IMR-90 (cell line): ENCODE measurements at regions not wholly inside any gene's neighbourhood (a gene's known extent, or its start where the extent isn't known, plus 50 kb on each side); places are given as distances from the start of the nearest gene placed in this dataset.

Experiments
- ATAC-seq: fragments of 200-7000 bp; cut with Tn5 transposase; 2 replicates; pipeline ENCODE4 v1.9.1; 2020; ENCODE audit warnings: low read depth, mild to moderate bottlenecking, moderate library complexity
- BruUV-seq: library from RNA; stranded (reverse); fragments of 400-500 nt; replicated peaks from 2 replicates; lab custom pipeline; 2021; lab: Mats Ljungman, UMichigan
- CTCF ChIA-PET: fragments of 300-600 bp; formaldehyde crosslinking; extraction: SDS; loops from one replicate; lab custom pipeline; 2021; ENCODE audit warnings: antibody characterized with exemption; lab: Yijun Ruan, JAX
- POLR2A ChIA-PET: fragments of 300-600 bp; sonication (Branson Sonifier 250); formaldehyde crosslinking; loops from one replicate; lab custom pipeline; 2022; ENCODE audit warnings: antibody characterized with exemption; ENCODE audit not compliant: unreplicated experiment; lab: Charles Lee
- DNase-seq: peaks from one replicate; pipeline ENCODE4 v3.0.0; 2013
- H2AFZ ChIP-seq: replicated peaks from 2 replicates; pipeline ENCODE3; 2013; ENCODE audit warnings: low read length, mild to moderate bottlenecking; ENCODE audit not compliant: poor library complexity
- H2AK5ac ChIP-seq: 2 replicates; pipeline ENCODE4 v1.6.1; 2013; ENCODE audit warnings: low read depth, low read length, inconsistent platforms
- H2AK9ac ChIP-seq: replicated peaks from 2 replicates; pipeline ENCODE3; 2013; ENCODE audit warnings: mild to moderate bottlenecking, low read depth, low read length, moderate library complexity; ENCODE audit not compliant: poor library complexity
- H2BK120ac ChIP-seq: 2 replicates; pipeline ENCODE4 v1.6.1; 2013; ENCODE audit warnings: low read depth, low read length, inconsistent platforms
- H2BK15ac ChIP-seq: 3 replicates; pipeline ENCODE4 v1.6.1; 2013; ENCODE audit warnings: low read depth, low read length, inconsistent platforms
- H2BK20ac ChIP-seq: 2 replicates; pipeline ENCODE4 v1.6.1; 2013; ENCODE audit warnings: low read depth, mild to moderate bottlenecking, inconsistent platforms, low read length, moderate library complexity
- H2BK5ac ChIP-seq: 2 replicates; pipeline ENCODE4 v1.6.1; 2013; ENCODE audit warnings: mild to moderate bottlenecking, low read depth, low read length, inconsistent platforms; ENCODE audit not compliant: poor library complexity, severe bottlenecking
- H3K14ac ChIP-seq: replicated peaks from 2 replicates; pipeline ENCODE4 v1.6.1; 2013; ENCODE audit warnings: low read depth, low read length, inconsistent platforms
- H3K18ac ChIP-seq: 2 replicates; pipeline ENCODE4 v1.6.1; 2013; ENCODE audit warnings: low read depth, low read length, control low read depth
- H3K23ac ChIP-seq: 2 replicates; pipeline ENCODE4 v1.6.1; 2013; ENCODE audit warnings: low read depth, low read length, inconsistent platforms
- H3K27ac ChIP-seq: 2 replicates; pipeline ENCODE4 v1.5.1; 2013; ENCODE audit warnings: mild to moderate bottlenecking, control low read depth, low read length; ENCODE audit not compliant: insufficient read depth
- H3K27me3 ChIP-seq: 2 replicates; pipeline ENCODE4 v1.6.1; 2013; ENCODE audit warnings: low read length; ENCODE audit not compliant: control insufficient read depth, insufficient read depth
- H3K36me3 ChIP-seq: 2 replicates; pipeline ENCODE4 v1.6.1; 2013; ENCODE audit warnings: low read length, mixed read lengths; ENCODE audit not compliant: control insufficient read depth, insufficient read depth
- H3K4ac ChIP-seq: 2 replicates; pipeline ENCODE4 v1.6.1; 2013; ENCODE audit warnings: low read depth, low read length, inconsistent platforms
- H3K4me1 ChIP-seq: 2 replicates; pipeline ENCODE4 v1.6.1; 2013; ENCODE audit warnings: low read length, mixed read lengths; ENCODE audit not compliant: control insufficient read depth, insufficient read depth
- H3K4me2 ChIP-seq: 2 replicates; pipeline ENCODE4 v1.6.1; 2013; ENCODE audit warnings: low read depth, mild to moderate bottlenecking, control low read depth, low read length, moderate library complexity
- H3K4me3 ChIP-seq: 2 replicates; pipeline ENCODE4 v1.5.1; 2013; ENCODE audit warnings: low read depth, mild to moderate bottlenecking, control low read depth, low read length, moderate library complexity; ENCODE audit not compliant: insufficient read depth
- H3K56ac ChIP-seq: 2 replicates; pipeline ENCODE4 v1.6.1; 2013; ENCODE audit warnings: low read length, inconsistent platforms; ENCODE audit not compliant: insufficient read depth; ENCODE audit errors: extremely low read depth
- H3K79me1 ChIP-seq, 2 experiments: 2 replicates each; pipeline ENCODE4 v1.6.1; 2013; ENCODE audit warnings: low read length in 2 of 2, inconsistent platforms in 1 of 2, low read depth in 1 of 2
- H3K9ac ChIP-seq: 2 replicates; pipeline ENCODE4 v1.6.1; 2013; ENCODE audit warnings: low read depth, low read length, control low read depth
- H3K9me1 ChIP-seq: 2 replicates; pipeline ENCODE4 v1.6.1; 2013; ENCODE audit warnings: low read length, inconsistent platforms; ENCODE audit not compliant: insufficient read depth
- H3K9me3 ChIP-seq: 2 replicates; pipeline ENCODE4 v1.6.1; 2013; ENCODE audit warnings: low read length; ENCODE audit not compliant: control insufficient read depth, insufficient read depth
- H4K20me1 ChIP-seq: 2 replicates; pipeline ENCODE4 v1.6.1; 2013; ENCODE audit warnings: low read length, inconsistent platforms; ENCODE audit not compliant: insufficient read depth
- H4K5ac ChIP-seq: 2 replicates; pipeline ENCODE4 v1.6.1; 2013; ENCODE audit warnings: mild to moderate bottlenecking, low read depth, low read length, control low read depth
- H4K8ac ChIP-seq, 2 experiments: 2 replicates each; pipeline ENCODE4 v1.6.1; 2013; ENCODE audit warnings: low read depth in 2 of 2, low read length in 2 of 2, control low read depth in 1 of 2, inconsistent platforms in 1 of 2
- H4K91ac ChIP-seq: 2 replicates; pipeline ENCODE4 v1.6.1; 2013; ENCODE audit warnings: low read depth, low read length, inconsistent platforms; ENCODE audit not compliant: insufficient read depth
- CHD1 ChIP-seq: IDR thresholded peaks from 2 replicates; pipeline ENCODE4 v1.6.1; 2012; ENCODE audit warnings: low read depth, low read length, improper control_type of control experiment
- MAFK ChIP-seq: IDR thresholded peaks from 2 replicates; pipeline ENCODE4 v1.6.1; 2012; ENCODE audit warnings: low read depth, low read length, improper control_type of control experiment
- USF2 ChIP-seq: fragments of 150-350 bp; IDR thresholded peaks from 2 replicates; pipeline ENCODE4 v1.6.1; 2017; ENCODE audit warnings: mild to moderate bottlenecking, antibody characterized with exemption, low read length, low read depth
- WGBS, 2 experiments: methylation state at CpG; one replicate each; pipeline versions ENCODE4 v1.1.5 to v1.1.7; 2013; ENCODE audit warnings: missing lambda C conversion rate in 2 of 2; ENCODE audit not compliant: insufficient read length in 1 of 2; ENCODE audit errors: extremely low coverage in 2 of 2; 5-methylcytosine and 5-hydroxymethylcytosine counted together
- dilution Hi-C: fragments of 300-500 bp; cut with HindIII; formaldehyde crosslinking; loops from one replicate; pipeline ENCODE4 v1.14.3; 2018; ENCODE audit warnings: low sequenced_read_pairs; ENCODE audit not compliant: unreplicated experiment
- in situ Hi-C: fragments of 300-500 bp; cut with MboI; formaldehyde crosslinking; loops from 3 replicates; pipeline ENCODE4 v1.14.3; 2019; ENCODE audit warnings: low sequenced_read_pairs, inconsistent platforms, mixed read lengths
- intact Hi-C: fragments of 100-400 bp; cut with micrococcal nuclease; formaldehyde crosslinking; loops from 2 replicates; pipeline ENCODE4 v1.10.0; 2022
- TF ChIP-seq, protein P1 (sequence below): conservative IDR thresholded peaks from 2 replicates; pipeline ENCODE4 v1.5.1; 2012; ENCODE audit warnings: mild to moderate bottlenecking, low read depth, low read length, improper control_type of control experiment
- TF ChIP-seq, protein P2 (sequence below): fragments of 150-350 bp; IDR thresholded peaks from 2 replicates; pipeline ENCODE4 v1.6.1; 2016; ENCODE audit warnings: low read depth, mild to moderate bottlenecking, low read length, moderate library complexity, borderline replicate concordance

- Histone ChIP-seq H2BK120ac (no peak overlapping the region), H3K14ac (no peak overlapping the region), H2BK5ac (no peak overlapping the region), H3K56ac (no peak overlapping the region), H3K9me3 (no peaks in the 10 kb centered on the region), H3K4ac (no peak overlapping the region), H3K18ac (no peak overlapping the region), H2BK20ac (no peak overlapping the region), H3K9ac (no peak overlapping the region), H3K27me3 (no peaks in the 10 kb centered on the region; the same call in 1 of the 2 replicates), H2AK5ac (no peak overlapping the region), H2BK15ac (no peak overlapping the region), H3K27ac (no peak overlapping the region), H3K9me1 (no peaks in the 10 kb centered on the region), H2AK9ac (no peak overlapping the region), H3K23ac (no peak overlapping the region), H3K4me1 (no peaks in the 10 kb centered on the region), H3K79me1 (no peaks in the 10 kb centered on the region), H2AFZ (no peak overlapping the region), H4K8ac (no peak overlapping the region), H3K4me2 (no peak overlapping the region), H4K20me1 (no peaks in the 10 kb centered on the region), H3K36me3 (no peaks in the 10 kb centered on the region), H4K5ac (no peak overlapping the region), H3K4me3 (no peak overlapping the region), H4K91ac (no peak overlapping the region)
- 80% methylated on average over 7 of the region's 17 CpGs; no CpG with 5 or more reads in 1 of the 2 experiments for WGBS, 2 experiments
- dilution Hi-C loops = no loop called here
- POLR2A ChIA-PET = no interaction called here
- TF ChIP-seq, protein P1, sequence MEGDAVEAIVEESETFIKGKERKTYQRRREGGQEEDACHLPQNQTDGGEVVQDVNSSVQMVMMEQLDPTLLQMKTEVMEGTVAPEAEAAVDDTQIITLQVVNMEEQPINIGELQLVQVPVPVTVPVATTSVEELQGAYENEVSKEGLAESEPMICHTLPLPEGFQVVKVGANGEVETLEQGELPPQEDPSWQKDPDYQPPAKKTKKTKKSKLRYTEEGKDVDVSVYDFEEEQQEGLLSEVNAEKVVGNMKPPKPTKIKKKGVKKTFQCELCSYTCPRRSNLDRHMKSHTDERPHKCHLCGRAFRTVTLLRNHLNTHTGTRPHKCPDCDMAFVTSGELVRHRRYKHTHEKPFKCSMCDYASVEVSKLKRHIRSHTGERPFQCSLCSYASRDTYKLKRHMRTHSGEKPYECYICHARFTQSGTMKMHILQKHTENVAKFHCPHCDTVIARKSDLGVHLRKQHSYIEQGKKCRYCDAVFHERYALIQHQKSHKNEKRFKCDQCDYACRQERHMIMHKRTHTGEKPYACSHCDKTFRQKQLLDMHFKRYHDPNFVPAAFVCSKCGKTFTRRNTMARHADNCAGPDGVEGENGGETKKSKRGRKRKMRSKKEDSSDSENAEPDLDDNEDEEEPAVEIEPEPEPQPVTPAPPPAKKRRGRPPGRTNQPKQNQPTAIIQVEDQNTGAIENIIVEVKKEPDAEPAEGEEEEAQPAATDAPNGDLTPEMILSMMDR = no peak
- no peak for TF ChIP-seq MAFK
- TF ChIP-seq USF2 = no peak
- TF ChIP-seq, protein P2, sequence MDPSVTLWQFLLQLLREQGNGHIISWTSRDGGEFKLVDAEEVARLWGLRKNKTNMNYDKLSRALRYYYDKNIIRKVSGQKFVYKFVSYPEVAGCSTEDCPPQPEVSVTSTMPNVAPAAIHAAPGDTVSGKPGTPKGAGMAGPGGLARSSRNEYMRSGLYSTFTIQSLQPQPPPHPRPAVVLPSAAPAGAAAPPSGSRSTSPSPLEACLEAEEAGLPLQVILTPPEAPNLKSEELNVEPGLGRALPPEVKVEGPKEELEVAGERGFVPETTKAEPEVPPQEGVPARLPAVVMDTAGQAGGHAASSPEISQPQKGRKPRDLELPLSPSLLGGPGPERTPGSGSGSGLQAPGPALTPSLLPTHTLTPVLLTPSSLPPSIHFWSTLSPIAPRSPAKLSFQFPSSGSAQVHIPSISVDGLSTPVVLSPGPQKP = no peak
- TF ChIP-seq CHD1 = no peak
- intact Hi-C loops = no loop called here
- CTCF ChIA-PET = no interaction called here
- no peak for ATAC-seq
- DNase-seq = no peak
- BruUV-seq = no TSS peak
- in situ Hi-C loops = no loop called here
These were observed 50.8 kb upstream of the OCM2 start for GRCh38 chr7:98040626-98041360.
